Calu3 (cell line): ENCODE measurements at regions not wholly inside any gene's neighbourhood (a gene's known extent, or its start where the extent isn't known, plus 50 kb on each side); places are given as distances from the start of the nearest gene placed in this dataset.

Experiments
- BruUV-seq: library from RNA; stranded (reverse); fragments of 400-500 nt; replicated peaks from 2 replicates; lab custom pipeline; 2021; lab: Mats Ljungman, UMichigan
- CTCF ChIA-PET: fragments of 300-600 bp; sonication (Branson Sonifier 250); formaldehyde crosslinking; loops from one replicate; lab custom pipeline; 2022; ENCODE audit warnings: antibody characterized with exemption; lab: Charles Lee
- DNase-seq: peaks from one replicate; pipeline ENCODE4 v3.0.0; 2022
- H3K27ac Mint-ChIP-seq: one replicate; pipeline ENCODE4 v1.8.0; 2022; ENCODE audit warnings: mixed read lengths; ENCODE audit not compliant: unreplicated experiment
- H3K27me3 Mint-ChIP-seq: one replicate; pipeline ENCODE4 v1.8.0; 2022; ENCODE audit warnings: mixed read lengths; ENCODE audit not compliant: unreplicated experiment
- H3K36me3 Mint-ChIP-seq: one replicate; pipeline ENCODE4 v1.8.0; 2022; ENCODE audit warnings: mild to moderate bottlenecking, moderate library complexity, mixed read lengths; ENCODE audit not compliant: insufficient read depth, unreplicated experiment
- H3K4me1 Mint-ChIP-seq: one replicate; pipeline ENCODE4 v1.8.0; 2022; ENCODE audit warnings: mild to moderate bottlenecking, low read depth, mixed read lengths; ENCODE audit not compliant: unreplicated experiment
- H3K4me3 Mint-ChIP-seq: one replicate; pipeline ENCODE4 v1.8.0; 2022; ENCODE audit warnings: mild to moderate bottlenecking, low read depth, moderate library complexity, mixed read lengths; ENCODE audit not compliant: unreplicated experiment
- H3K9me3 Mint-ChIP-seq: one replicate; pipeline ENCODE4 v1.8.0; 2022; ENCODE audit warnings: low read depth, mixed read lengths; ENCODE audit not compliant: unreplicated experiment
- CTCF ChIP-seq: fragments of 200-600 bp; IDR thresholded peaks from one replicate; pipeline ENCODE4 v1.8.0; 2022; ENCODE audit warnings: antibody characterized with exemption; ENCODE audit not compliant: unreplicated experiment
- intact Hi-C: fragments of 100-400 bp; cut with micrococcal nuclease; formaldehyde crosslinking; loops from one replicate; pipeline ENCODE4 v1.10.0; 2022; ENCODE audit not compliant: unreplicated experiment

- Mint-ChIP-seq H3K36me3 (no peaks in the 10 kb centered on the region), H3K27me3 (peaks cover 70% of the 10 kb centered on the region), H3K4me3 (no peak overlapping the region), H3K9me3 (peaks cover 10% of the 10 kb centered on the region), H3K27ac (no peak overlapping the region), H3K4me1 (no peaks in the 10 kb centered on the region)
- BruUV-seq: no TSS peak
- no peak for DNase-seq
- intact Hi-C loops: no loop called here
- no peak for TF ChIP-seq CTCF
- CTCF ChIA-PET: no interaction called here
Measured at GRCh38 chr14:104335176-104335575, 196.8 kb downstream of the KIF26A start.

GRCh38 chr14:104335611-104336010 lies 197.2 kb downstream of the KIF26A start:
- intact Hi-C loops: no loop called here
- TF ChIP-seq CTCF: no peak
- Mint-ChIP-seq H3K4me1 (no peaks in the 10 kb centered on the region), H3K36me3 (no peaks in the 10 kb centered on the region), H3K4me3 (no peak overlapping the region), H3K9me3 (peaks cover 10% of the 10 kb centered on the region), H3K27ac (no peak overlapping the region), H3K27me3 (peaks cover 71% of the 10 kb centered on the region)
- no peak for DNase-seq
- no TSS peak for BruUV-seq
- CTCF ChIA-PET: no interaction called here

GRCh38 chr14:104337351-104337750 lies 199.0 kb downstream of the KIF26A start:
- Mint-ChIP-seq H3K4me3 (no peak overlapping the region), H3K9me3 (peaks cover 10% of the 10 kb centered on the region), H3K27me3 (peaks cover 79% of the 10 kb centered on the region), H3K36me3 (no peaks in the 10 kb centered on the region), H3K27ac (no peak overlapping the region), H3K4me1 (no peaks in the 10 kb centered on the region)
- no peak for TF ChIP-seq CTCF
- intact Hi-C loops: no loop called here
- CTCF ChIA-PET: no interaction called here
- DNase-seq: no peak
- BruUV-seq: no TSS peak

- peaks cover 92% of the 10 kb centered on the region for H3K27me3 Mint-ChIP-seq
- no peaks in the 10 kb centered on the region for H3K4me1 Mint-ChIP-seq
- no peaks in the 10 kb centered on the region for H3K36me3 Mint-ChIP-seq
- DNase-seq: no peak
- H3K9me3 Mint-ChIP-seq: peaks cover 10% of the 10 kb centered on the region
- H3K4me3 Mint-ChIP-seq: no peak overlapping the region
- no peak for TF ChIP-seq CTCF
- no peak overlapping the region for H3K27ac Mint-ChIP-seq
- BruUV-seq: no TSS peak
- CTCF ChIA-PET: no interaction called here
- intact Hi-C loops: no loop called here
Measured at GRCh38 chr14:104339361-104339760, 201.0 kb downstream of the KIF26A start.
